GM12891 (cell line): ENCODE measurements at regions not wholly inside any gene's neighbourhood (a gene's known extent, or its start where the extent isn't known, plus 50 kb on each side); places are given as distances from the start of the nearest gene placed in this dataset.
"Not testable (repeated sequence)": the region's sequence is repeated elsewhere in the genome, so short reads cannot be mapped to it uniquely, and the experiment has no call there.

Experiments
- DNase-seq: peaks from one replicate; pipeline ENCODE4 v3.0.0; 2011; ENCODE audit warnings: low spot score; ENCODE audit not compliant: insufficient read length
- FAIRE-seq: peaks from 2 replicates; lab custom pipeline; 2011; peaks lifted over from hg19 to GRCh38; lab: Jason Lieb, UNC
- PAX5 ChIP-seq: IDR thresholded peaks from 2 replicates; pipeline ENCODE4 v1.6.1; 2011; ENCODE audit warnings: low read length, moderate library complexity, mild to moderate bottlenecking; ENCODE audit not compliant: insufficient read depth, severe bottlenecking
- POLR2A ChIP-seq: IDR thresholded peaks from 2 replicates; pipeline ENCODE4 v1.6.1; 2011; ENCODE audit warnings: low read depth, low read length, control low read depth
- POLR2AphosphoS5 ChIP-seq: IDR thresholded peaks from 2 replicates; pipeline ENCODE4 v1.6.1; 2011; ENCODE audit warnings: low read depth, low read length, control low read depth
- POU2F2 ChIP-seq: IDR thresholded peaks from 2 replicates; pipeline ENCODE4 v1.6.1; 2011; ENCODE audit warnings: low read depth, mild to moderate bottlenecking, control low read depth, low read length, moderate library complexity
- SPI1 ChIP-seq: IDR thresholded peaks from 2 replicates; pipeline ENCODE4 v1.6.1; 2011; ENCODE audit warnings: low read depth, low read length, control low read depth
- TAF1 ChIP-seq: IDR thresholded peaks from 2 replicates; pipeline ENCODE4 v1.6.1; 2011; ENCODE audit warnings: low read depth, low read length, control low read depth

DNA sequence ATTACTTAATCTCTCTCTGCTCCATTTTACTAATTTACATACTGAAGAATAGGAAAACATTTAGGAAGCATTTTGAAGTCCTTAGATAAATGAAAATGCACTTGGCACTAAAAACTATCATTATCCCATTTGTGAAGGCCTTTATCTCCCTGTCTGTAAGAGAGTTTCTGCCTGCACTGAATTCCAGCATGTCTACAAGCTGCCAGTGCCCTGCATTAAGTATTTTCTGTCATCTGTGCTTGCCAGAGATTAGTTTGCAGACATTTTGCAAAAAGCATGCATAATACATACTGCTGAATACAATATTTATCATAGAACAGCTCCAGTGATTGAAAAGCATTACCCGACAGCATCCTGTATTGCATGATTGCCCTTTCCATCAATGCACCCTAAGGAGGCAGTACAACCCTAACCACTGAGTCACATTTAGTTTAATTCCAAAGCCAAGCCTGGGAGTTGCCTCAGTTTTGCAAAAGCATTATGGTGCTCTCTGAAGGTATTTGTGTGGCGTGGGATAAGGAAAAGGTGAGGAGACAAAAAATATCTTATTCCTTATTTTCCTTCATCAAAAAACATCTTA is 280.2 kb upstream of the TOM1L1 start:
- FAIRE-seq (no peak), DNase-seq (no peak)
- TF ChIP-seq POLR2AphosphoS5 (no peak), PAX5 (no peak), POLR2A (no peak), SPI1 (no peak), TAF1 (no peak), POU2F2 (no peak)

DNA sequence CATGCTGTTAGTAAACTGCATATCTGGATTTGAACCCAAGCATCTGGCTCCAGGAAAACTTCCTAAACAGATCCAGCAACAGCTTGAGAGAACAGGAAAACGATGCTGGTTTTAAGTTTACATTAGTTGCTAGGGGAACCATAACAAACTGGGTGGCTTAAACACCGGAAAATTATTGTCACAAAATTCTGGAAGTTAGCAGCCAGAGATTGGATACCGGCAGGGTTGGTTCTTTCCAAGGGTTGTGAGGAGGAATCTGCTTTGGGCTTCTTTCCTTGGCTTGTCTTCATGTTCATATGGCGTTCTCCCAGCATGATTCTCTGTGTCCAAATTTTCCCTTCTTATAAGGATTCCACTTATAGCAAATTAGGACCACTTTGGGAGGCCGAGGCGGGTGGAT is 276.9 kb upstream of the TOM1L1 start:
- DNase-seq: no peak
- TF ChIP-seq TAF1: no peak
- no peak for TF ChIP-seq POU2F2
- TF ChIP-seq POLR2AphosphoS5: no peak
- no peak for TF ChIP-seq POLR2A
- no peak for TF ChIP-seq SPI1
- no peak for TF ChIP-seq PAX5
- no peak for FAIRE-seq

DNA sequence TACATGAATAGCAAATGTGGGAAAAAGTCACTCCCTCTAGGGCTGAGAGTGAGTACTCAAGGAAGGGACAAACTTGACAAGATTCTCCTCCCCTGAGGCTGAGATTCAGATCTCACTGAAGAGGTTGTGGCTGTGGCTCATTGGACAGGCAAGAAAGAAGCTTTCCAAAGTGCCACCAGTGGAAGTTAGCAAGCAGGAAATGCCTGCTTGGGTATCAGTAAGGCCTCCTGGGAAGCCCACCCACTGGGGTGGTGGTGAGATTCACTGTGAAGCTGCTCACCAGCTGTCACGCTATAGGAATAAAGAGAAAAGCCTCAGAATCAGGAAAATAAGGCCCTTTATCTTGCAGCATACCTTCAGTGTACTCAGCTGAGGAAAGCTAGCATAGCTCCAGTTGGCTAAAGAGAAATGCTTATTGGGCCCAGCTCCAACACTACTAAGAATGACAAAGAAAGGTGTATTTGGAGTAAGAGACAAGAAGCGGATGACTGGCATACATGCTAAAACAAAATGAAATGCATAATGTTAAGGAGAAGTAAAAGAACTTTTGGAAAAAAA is 274.4 kb upstream of the TOM1L1 start:
- no peak for DNase-seq
- FAIRE-seq: no peak
- TF ChIP-seq TAF1 (no peak), POLR2AphosphoS5 (no peak), POU2F2 (no peak), POLR2A (no peak), PAX5 (no peak)

DNA sequence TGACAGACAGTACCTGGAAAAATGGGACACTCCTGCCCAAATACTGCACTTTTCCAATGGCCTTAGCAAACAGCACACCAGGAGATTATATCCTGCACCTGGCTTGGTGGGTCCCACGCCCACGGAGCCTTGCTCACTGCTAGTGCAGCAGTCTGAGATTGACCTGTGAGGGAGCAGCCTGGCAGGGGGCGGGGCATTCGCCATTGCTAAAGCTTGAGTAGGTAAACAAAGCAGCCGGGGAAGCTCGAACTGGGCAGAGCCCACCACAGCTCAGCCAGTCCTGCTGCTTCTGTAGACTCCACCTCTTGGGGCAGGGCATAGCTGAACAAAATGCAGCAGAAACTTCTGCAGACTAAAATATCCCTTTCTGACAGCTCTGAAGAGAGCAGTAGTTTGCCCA is 261.2 kb upstream of the TOM1L1 start:
- not testable (repeated sequence) for DNase-seq, FAIRE-seq

DNA sequence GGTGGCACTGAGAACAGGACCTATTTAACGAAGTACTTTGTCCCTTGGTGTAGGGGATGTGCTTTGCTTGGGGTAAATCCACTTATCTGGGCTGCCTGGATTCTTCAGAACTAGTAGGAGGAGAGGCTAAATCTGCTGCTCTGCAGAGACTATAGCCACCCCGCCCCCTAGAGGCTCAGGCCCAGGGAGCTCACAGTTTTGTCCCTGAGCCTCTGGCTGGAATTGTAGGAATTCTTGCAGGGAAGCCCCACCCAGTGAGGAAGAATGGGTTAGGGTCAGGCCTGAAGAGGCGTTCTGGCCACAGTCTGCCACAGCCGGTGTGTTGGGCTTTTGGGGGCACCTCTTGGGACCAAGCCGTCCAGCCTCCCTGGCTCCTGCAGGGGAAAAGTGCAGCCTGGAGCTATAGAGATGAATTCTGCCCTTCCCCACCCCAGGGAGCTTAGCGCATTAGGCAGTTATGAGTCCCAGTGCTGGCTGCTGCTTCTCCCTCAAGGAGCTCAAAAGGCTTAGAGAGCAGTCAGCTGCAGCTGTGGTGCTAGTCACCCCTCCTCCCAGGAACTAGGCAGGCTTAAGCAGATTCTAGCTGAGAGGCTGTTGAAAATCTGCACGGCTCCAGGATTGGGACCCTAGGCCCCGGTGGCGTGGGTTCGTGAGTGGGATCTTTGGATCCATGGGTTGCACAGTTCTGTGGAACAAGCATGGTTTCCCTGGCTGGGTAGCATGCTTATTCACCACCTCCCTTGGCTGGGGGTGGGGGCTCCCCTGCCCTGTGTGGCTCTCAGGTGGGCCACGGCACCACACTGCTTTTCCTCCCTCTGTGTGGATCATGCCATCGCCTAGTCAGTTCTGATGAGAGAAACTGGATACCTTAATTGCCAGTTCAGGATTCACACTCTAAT is 237.4 kb upstream of the TOM1L1 start:
- FAIRE-seq (no peak), DNase-seq (no peak)
- TF ChIP-seq POLR2AphosphoS5 (no peak), POU2F2 (no peak), TAF1 (no peak), SPI1 (no peak), POLR2A (no peak), PAX5 (no peak)

DNA sequence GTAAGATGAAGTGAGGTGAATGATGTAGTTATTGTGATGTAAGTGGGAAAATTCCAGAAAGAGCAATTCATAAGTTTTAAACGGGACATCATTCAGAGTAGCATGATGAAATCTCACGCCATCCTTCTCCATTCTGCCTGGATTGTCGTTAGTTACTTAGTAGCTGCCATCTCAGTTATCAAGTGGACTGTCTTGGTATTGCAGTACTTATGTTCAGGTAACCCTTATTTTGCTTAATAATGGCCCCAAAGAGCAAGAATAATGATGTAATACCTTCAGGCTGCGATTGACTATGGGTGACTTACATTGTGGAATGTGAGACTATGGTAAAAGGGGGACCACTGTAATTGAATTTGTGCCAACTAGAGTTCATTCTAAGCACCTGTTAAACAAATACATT is 234.1 kb upstream of the TOM1L1 start:
- FAIRE-seq (no peak), DNase-seq (no peak)
- TF ChIP-seq POLR2A (no peak), POLR2AphosphoS5 (no peak), TAF1 (no peak), SPI1 (no peak), PAX5 (no peak), POU2F2 (no peak)

DNA sequence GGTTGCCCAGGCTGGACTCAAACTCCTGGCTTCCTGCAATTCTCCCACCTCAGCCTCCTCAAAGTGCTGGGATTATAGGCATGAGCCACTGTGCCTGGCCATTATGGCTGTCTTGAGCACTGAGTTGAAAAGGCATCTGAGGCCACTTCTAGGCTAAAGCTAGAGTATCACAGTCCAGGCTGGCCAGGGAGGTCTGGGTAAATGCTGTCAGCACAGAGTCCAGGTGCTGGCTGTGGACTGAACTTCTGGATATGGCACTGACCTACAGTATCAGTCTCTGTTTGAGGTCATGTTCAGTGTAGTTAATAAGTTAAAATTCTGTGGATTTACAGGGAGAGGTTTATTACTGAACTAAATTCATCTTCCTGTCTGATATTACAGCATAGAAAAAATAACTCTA is 222.5 kb upstream of the TOM1L1 start:
- no peak for TF ChIP-seq POLR2AphosphoS5
- TF ChIP-seq TAF1: no peak
- TF ChIP-seq POU2F2: no peak
- TF ChIP-seq SPI1: no peak
- TF ChIP-seq PAX5: no peak
- no peak for TF ChIP-seq POLR2A
- no peak for DNase-seq
- FAIRE-seq: no peak

DNA sequence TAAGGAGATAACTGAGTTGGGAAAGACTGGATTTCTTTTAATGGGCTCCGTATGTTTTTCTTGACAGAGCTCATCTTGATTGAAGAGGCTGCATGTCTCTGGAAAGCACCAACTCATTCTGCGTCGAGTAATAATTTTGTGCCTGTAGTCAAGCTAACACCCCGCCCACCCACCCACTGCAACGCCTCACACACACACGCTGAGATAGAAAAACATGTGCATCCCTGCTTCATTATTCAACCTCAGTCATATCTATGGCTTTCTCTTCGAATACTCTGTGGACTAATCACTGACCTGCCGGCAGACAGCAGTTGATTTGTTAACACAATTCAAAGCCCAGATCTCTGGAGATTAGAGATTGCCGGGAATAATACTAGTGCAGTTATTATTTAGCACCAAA is 220.2 kb upstream of the TOM1L1 start:
- DNase-seq (no peak), FAIRE-seq (no peak)
- TF ChIP-seq POLR2A: no peak
- no peak for TF ChIP-seq PAX5
- TF ChIP-seq POLR2AphosphoS5: no peak
- no peak for TF ChIP-seq TAF1

DNA sequence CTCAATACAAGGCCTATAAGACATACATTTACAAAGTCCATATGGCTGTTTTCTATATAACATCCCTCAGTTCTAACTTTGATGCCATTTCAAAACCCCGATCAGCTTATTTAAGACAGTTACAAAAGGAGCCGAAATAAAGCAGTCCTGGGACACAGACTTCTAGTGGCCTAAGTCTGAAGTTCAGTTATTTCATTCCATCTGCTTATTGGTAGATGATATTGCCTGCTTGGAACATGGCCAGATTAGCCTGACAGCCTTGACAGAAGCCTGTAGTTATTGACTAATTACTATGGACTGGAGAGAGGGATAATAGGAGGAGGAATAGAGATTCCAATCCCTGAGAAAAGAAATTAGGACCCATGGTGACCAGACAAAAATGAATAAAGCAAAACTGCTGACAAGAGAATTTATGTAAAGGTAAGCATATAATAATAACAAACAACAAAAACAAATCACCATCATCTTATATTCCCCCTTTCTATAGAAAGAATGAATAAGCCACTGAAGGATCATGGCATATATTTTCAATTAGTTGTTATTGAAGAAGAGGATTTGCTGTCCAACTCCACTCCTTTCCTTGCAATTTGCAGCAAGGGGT is 206.3 kb upstream of the TOM1L1 start:
- FAIRE-seq (no peak), DNase-seq (no peak)
- TF ChIP-seq POLR2AphosphoS5: no peak
- no peak for TF ChIP-seq PAX5
- no peak for TF ChIP-seq SPI1
- no peak for TF ChIP-seq POU2F2
- no peak for TF ChIP-seq TAF1
- no peak for TF ChIP-seq POLR2A

DNA sequence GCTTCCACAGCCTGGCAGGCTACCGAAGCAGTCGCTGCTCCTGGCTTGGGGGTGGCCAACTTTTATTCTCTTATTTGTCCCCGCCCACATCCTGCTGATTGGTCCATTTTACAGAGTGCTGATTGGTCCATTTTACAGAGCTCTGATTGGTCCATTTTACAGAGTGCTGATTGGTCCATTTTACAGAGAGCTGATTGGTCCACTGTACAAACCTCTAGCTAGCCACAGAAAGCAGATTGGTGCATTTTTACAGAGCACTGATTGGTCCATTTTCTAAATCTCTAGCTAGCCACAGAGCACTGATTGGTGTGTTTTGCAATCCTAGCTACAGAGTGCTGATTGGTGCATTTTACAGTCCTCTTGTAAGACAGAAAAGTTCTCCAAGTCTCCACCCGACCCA is 187.9 kb upstream of the TOM1L1 start:
- DNase-seq, FAIRE-seq: not testable (repeated sequence)
